Neuronal stem cell (in vitro differentiated cells): ENCODE measurements at regions not wholly inside any gene's neighbourhood (a gene's known extent, or its start where the extent isn't known, plus 50 kb on each side); places are given as distances from the start of the nearest gene placed in this dataset.
"Not testable (repeated sequence)": the region's sequence is repeated elsewhere in the genome, so short reads cannot be mapped to it uniquely, and the experiment has no call there.

Experiments used
- DNase-seq: peaks from one replicate; pipeline ENCODE4 v3.0.0-alpha.2; 2013; ENCODE audit warnings: low spot score
- H2AFZ ChIP-seq: one replicate; pipeline ENCODE4 v1.6.1; 2013; ENCODE audit warnings: mild to moderate bottlenecking, low read length, inconsistent platforms
- H2AK5ac ChIP-seq: 2 replicates; pipeline ENCODE4 v1.6.1; 2013; ENCODE audit warnings: low read depth, mild to moderate bottlenecking, inconsistent platforms, low read length, moderate library complexity, mixed read lengths
- H2BK120ac ChIP-seq: 2 replicates; pipeline ENCODE4 v1.6.1; 2013; ENCODE audit warnings: low read depth, mild to moderate bottlenecking, inconsistent platforms, low read length, moderate library complexity, mixed read lengths
- H2BK12ac ChIP-seq: one replicate; pipeline ENCODE4 v1.6.1; 2013; ENCODE audit warnings: low read length, inconsistent platforms
- H2BK15ac ChIP-seq: 2 replicates; pipeline ENCODE4 v1.6.1; 2013; ENCODE audit warnings: mild to moderate bottlenecking, low read length, inconsistent platforms, mixed read lengths
- H2BK5ac ChIP-seq: one replicate; pipeline ENCODE4 v1.6.1; 2013; ENCODE audit warnings: inconsistent platforms, mild to moderate bottlenecking, low read length, moderate library complexity
- H3K14ac ChIP-seq: one replicate; pipeline ENCODE4 v1.6.1; 2013; ENCODE audit warnings: low read length, inconsistent platforms
- H3K18ac ChIP-seq: 2 replicates; pipeline ENCODE4 v1.6.1; 2013; ENCODE audit warnings: low read length, inconsistent platforms
- H3K23ac ChIP-seq: 2 replicates; pipeline ENCODE4 v1.6.1; 2013; ENCODE audit warnings: low read depth, mild to moderate bottlenecking, mixed read lengths, low read length, inconsistent platforms; ENCODE audit not compliant: poor library complexity
- H3K27ac ChIP-seq: replicated peaks from 3 replicates; pipeline ENCODE4 v1.5.1; 2013; ENCODE audit warnings: low read length, inconsistent platforms
- H3K27me3 ChIP-seq, 3 experiments: 2 replicates each; pipeline ENCODE4 v1.6.1; 2013; ENCODE audit warnings: low read length in 3 of 3, mild to moderate bottlenecking in 2 of 3, inconsistent platforms in 1 of 3, low read depth in 1 of 3, mixed read lengths in 1 of 3, moderate library complexity in 1 of 3; ENCODE audit not compliant: control insufficient read depth in 3 of 3, insufficient read depth in 3 of 3
- H3K36me3 ChIP-seq, 2 donors: replicated peaks in 1 of 2; 2 replicates each; pipeline ENCODE4 v1.6.1; 2013; ENCODE audit warnings: low read length in 2 of 2; ENCODE audit not compliant: control insufficient read depth in 2 of 2, insufficient read depth in 2 of 2
- H3K4ac ChIP-seq: 2 replicates; pipeline ENCODE4 v1.6.1; 2013; ENCODE audit warnings: inconsistent platforms, mild to moderate bottlenecking, low read length, moderate library complexity
- H3K4me1 ChIP-seq, 2 donors: 1 replicate in 1 of 2; 2 replicates in 1 of 2; pipeline ENCODE4 v1.6.1; 2013; ENCODE audit warnings: low read length in 2 of 2, low read depth in 1 of 2; ENCODE audit not compliant: control insufficient read depth in 2 of 2, insufficient read depth in 1 of 2
- H3K4me2 ChIP-seq: one replicate; pipeline ENCODE4 v1.6.1; 2013; ENCODE audit warnings: mild to moderate bottlenecking, low read length, inconsistent platforms; ENCODE audit not compliant: insufficient read depth, poor library complexity, severe bottlenecking
- H3K4me3 ChIP-seq, 2 donors: 2 replicates each; pipeline ENCODE4 v1.5.1; 2013; ENCODE audit warnings: low read length in 2 of 2, mild to moderate bottlenecking in 2 of 2, inconsistent platforms in 1 of 2, moderate library complexity in 1 of 2
- H3K79me1 ChIP-seq: one replicate; pipeline ENCODE4 v1.6.1; 2013; ENCODE audit warnings: low read depth, mild to moderate bottlenecking, inconsistent platforms, low read length, moderate library complexity
- H3K9ac ChIP-seq: one replicate; pipeline ENCODE4 v1.6.1; 2013; ENCODE audit warnings: mild to moderate bottlenecking, low read depth, low read length, inconsistent platforms; ENCODE audit not compliant: poor library complexity
- H3K9me3 ChIP-seq, 2 donors: replicated peaks in 1 of 2; 2 replicates each; pipeline versions ENCODE3 to v1.6.1; 2013; ENCODE audit warnings: low read length in 2 of 2, mild to moderate bottlenecking in 2 of 2, inconsistent platforms in 1 of 2, low read depth in 1 of 2, mixed read lengths in 1 of 2, moderate library complexity in 1 of 2; ENCODE audit not compliant: control insufficient read depth in 2 of 2, insufficient read depth in 1 of 2
- H4K8ac ChIP-seq: one replicate; pipeline ENCODE4 v1.6.1; 2013; ENCODE audit warnings: low read depth, mild to moderate bottlenecking, inconsistent platforms, low read length, moderate library complexity
- H4K91ac ChIP-seq: one replicate; pipeline ENCODE4 v1.6.1; 2013; ENCODE audit warnings: low read length, low read depth, mild to moderate bottlenecking, inconsistent platforms; ENCODE audit not compliant: poor library complexity
- WGBS, 2 donors: extraction: QIAGEN DNeasy Blood & Tissue Kit; methylation state at CpG; one replicate each; pipeline ENCODE4 v1.1.7; 2013; ENCODE audit warnings: missing lambda C conversion rate in 2 of 2, mixed read lengths in 1 of 2; ENCODE audit not compliant: insufficient read length in 2 of 2, insufficient replicate concordance in 1 of 2; ENCODE audit errors: extremely low coverage in 2 of 2; 5-methylcytosine and 5-hydroxymethylcytosine counted together

DNA sequence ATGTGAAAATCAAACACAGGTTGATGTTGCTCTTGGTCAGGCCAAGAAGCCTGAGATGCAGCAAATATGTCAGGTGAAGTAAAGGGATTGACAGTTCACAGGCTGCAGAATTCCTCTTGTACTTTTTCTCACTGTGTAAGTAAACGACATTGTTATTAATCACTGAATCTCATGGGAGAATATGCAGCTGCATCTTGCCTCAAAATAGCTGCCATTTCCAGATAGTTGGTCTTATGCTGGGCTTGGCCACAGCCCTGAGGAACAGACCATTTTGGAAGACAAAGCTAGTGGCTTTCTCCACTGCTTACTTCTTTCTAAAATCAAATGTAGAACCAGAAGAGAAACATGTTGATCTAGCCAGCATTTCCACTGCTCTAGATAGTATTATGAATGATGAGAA lies 403.4 kb upstream of the NR3C2 start:
- H3K9me3 ChIP-seq: no peaks in the 10 kb centered on the region
- no peak overlapping the region for H2AFZ ChIP-seq
- no peak overlapping the region for H3K4me3 ChIP-seq
- no peak overlapping the region for H2BK12ac ChIP-seq
- H3K9ac ChIP-seq: no peak overlapping the region
- H2BK15ac ChIP-seq: no peak overlapping the region
- H2BK120ac ChIP-seq: no peak overlapping the region
- no peaks in the 10 kb centered on the region for H3K79me1 ChIP-seq
- H4K8ac ChIP-seq: no peak overlapping the region
- DNase-seq: no peak
- H3K4me1 ChIP-seq: no peaks in the 10 kb centered on the region
- no peaks in the 10 kb centered on the region for H3K36me3 ChIP-seq
- no peak overlapping the region for H2AK5ac ChIP-seq
- no peaks in the 10 kb centered on the region for H3K27me3 ChIP-seq
- no peak overlapping the region for H3K14ac ChIP-seq
- WGBS, 2 donors: no CpG with 5 or more reads among the region's 1 CpG
- no peak overlapping the region for H4K91ac ChIP-seq
- no peak overlapping the region for H3K18ac ChIP-seq
- H3K27ac ChIP-seq: no peak overlapping the region
- no peak overlapping the region for H3K4ac ChIP-seq
- no peak overlapping the region for H2BK5ac ChIP-seq
- no peak overlapping the region for H3K23ac ChIP-seq
- no peak overlapping the region for H3K4me2 ChIP-seq

DNA sequence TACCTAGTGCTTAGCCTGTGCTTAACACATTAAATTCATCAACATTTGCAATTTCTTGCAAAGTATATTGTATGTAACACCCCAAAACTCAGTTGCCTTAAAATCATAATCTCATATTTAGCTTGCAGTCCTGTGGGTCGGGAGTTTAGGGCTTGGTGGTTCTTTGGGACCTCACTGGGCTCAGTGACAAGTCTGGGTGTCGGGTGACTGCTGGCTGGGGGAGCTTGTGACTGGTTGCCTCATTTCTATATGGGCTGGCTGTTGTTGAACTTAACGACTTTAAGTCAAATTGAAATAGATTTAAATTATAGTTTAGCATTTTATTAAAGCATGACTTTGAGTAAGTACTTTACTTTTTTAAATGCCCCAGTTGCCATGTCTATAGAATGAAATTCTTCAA lies 401.4 kb upstream of the NR3C2 start:
- no peak for DNase-seq
- H2BK12ac ChIP-seq: no peak overlapping the region
- WGBS, 2 donors: no CpG with 5 or more reads among the region's 3 CpGs

DNA sequence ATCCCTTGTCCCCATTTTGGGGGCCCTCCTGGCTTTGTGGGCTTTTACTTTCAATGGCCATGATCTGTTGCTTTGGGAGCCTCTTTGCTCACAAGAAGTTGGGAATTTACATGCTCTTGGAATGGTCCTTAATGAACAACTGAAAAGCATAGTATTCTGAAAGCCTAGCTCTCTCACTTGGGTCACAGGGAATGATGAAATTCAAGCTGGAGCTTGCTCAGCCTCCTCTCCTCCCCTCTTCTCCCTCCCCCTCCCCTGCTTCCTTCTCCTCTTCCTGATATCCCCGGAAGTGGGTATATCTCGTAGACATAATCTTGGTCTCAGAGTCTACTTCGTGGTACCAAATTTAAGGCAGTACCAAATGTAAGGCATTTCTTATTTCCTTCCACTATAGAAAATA lies 400.6 kb upstream of the NR3C2 start:
- H2BK12ac ChIP-seq: no peak overlapping the region
- H3K27me3 ChIP-seq: no peaks in the 10 kb centered on the region
- H3K9ac ChIP-seq: no peak overlapping the region
- H2BK5ac ChIP-seq: no peak overlapping the region
- H2BK120ac ChIP-seq: no peak overlapping the region
- H4K91ac ChIP-seq: no peak overlapping the region
- no peak overlapping the region for H2AFZ ChIP-seq
- H3K4me2 ChIP-seq: no peak overlapping the region
- H3K79me1 ChIP-seq: no peaks in the 10 kb centered on the region
- no peak overlapping the region for H2AK5ac ChIP-seq
- DNase-seq: no peak
- H3K9me3 ChIP-seq: no peaks in the 10 kb centered on the region
- no CpG with 5 or more reads among the region's 3 CpGs for WGBS, 2 donors
- no peak overlapping the region for H3K4me3 ChIP-seq
- peaks cover 0 to 2% of the 10 kb centered on the region in 2 donors for H3K4me1 ChIP-seq
- H3K36me3 ChIP-seq: no peaks in the 10 kb centered on the region
- no peak overlapping the region for H3K4ac ChIP-seq
- no peak overlapping the region for H4K8ac ChIP-seq
- no peak overlapping the region for H3K14ac ChIP-seq
- H3K23ac ChIP-seq: no peak overlapping the region
- H3K27ac ChIP-seq: no peak overlapping the region
- no peak overlapping the region for H2BK15ac ChIP-seq
- H3K18ac ChIP-seq: no peak overlapping the region

More for the DNA sequence above, 401.4 kb upstream of the NR3C2 start:
- Histone ChIP-seq H4K8ac (no peak overlapping the region), H2BK120ac (no peak overlapping the region), H3K9ac (no peak overlapping the region), H2AK5ac (no peak overlapping the region), H3K27me3 (no peaks in the 10 kb centered on the region), H3K4ac (no peak overlapping the region), H3K4me3 (no peak overlapping the region), H3K36me3 (no peaks in the 10 kb centered on the region), H3K23ac (no peak overlapping the region), H3K4me2 (no peak overlapping the region), H3K79me1 (no peaks in the 10 kb centered on the region), H3K9me3 (no peaks in the 10 kb centered on the region), H3K18ac (no peak overlapping the region), H3K4me1 (peaks cover 0 to 2% of the 10 kb centered on the region in 2 donors), H3K14ac (no peak overlapping the region), H2AFZ (no peak overlapping the region), H4K91ac (no peak overlapping the region), H3K27ac (no peak overlapping the region), H2BK15ac (no peak overlapping the region), H2BK5ac (no peak overlapping the region)

DNA sequence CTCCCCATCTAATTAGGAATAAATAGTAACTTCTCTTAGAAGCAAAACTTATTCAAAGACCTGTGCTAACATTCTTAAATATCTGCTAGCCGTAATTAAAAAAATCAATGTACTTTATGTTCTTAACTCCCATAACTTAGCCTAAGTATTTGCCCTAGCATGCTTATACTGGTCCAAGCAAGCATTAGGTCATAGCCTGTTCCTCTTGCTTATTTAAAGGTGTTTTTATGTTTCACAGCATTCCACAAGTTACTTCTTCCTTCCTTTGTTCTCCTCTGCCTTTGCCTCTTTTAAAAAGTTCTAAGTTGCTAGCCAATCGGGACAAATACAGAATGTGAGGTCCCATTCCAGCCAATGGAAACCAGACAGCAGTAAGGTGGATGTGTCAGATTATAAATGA lies 395.4 kb upstream of the NR3C2 start:
- H3K9me3 ChIP-seq, H3K4ac ChIP-seq, H3K23ac ChIP-seq, H3K79me1 ChIP-seq, H4K8ac ChIP-seq, H3K4me2 ChIP-seq, H3K9ac ChIP-seq, H3K18ac ChIP-seq, H2BK5ac ChIP-seq, H3K4me1 ChIP-seq, H2AFZ ChIP-seq, H3K27ac ChIP-seq, H3K27me3 ChIP-seq, DNase-seq, H3K14ac ChIP-seq, H3K36me3 ChIP-seq, H2BK15ac ChIP-seq, H2BK120ac ChIP-seq, H2AK5ac ChIP-seq, H4K91ac ChIP-seq, H3K4me3 ChIP-seq, H2BK12ac ChIP-seq: not testable (repeated sequence)
- WGBS, 2 donors: no CpG with 5 or more reads among the region's 2 CpGs
